HG03025 (cell line): ENCODE measurements at regions not wholly inside any gene's neighbourhood (a gene's known extent, or its start where the extent isn't known, plus 50 kb on each side); places are given as distances from the start of the nearest gene placed in this dataset.
"Not testable (repeated sequence)": the region's sequence is repeated elsewhere in the genome, so short reads cannot be mapped to it uniquely, and the experiment has no call there.

Experiments used
- ATAC-seq: cut with Tn5 transposase; IDR thresholded peaks from one replicate; pipeline ENCODE4 v1.9.1; 2021; ENCODE audit warnings: mild to moderate bottlenecking, moderate library complexity; ENCODE audit not compliant: unreplicated experiment, low FRiP score

GRCh38 chr14:48247977-48248376 is 572.6 kb upstream of the MDGA2 start:
- no peak for ATAC-seq

- ATAC-seq = no peak
Measured at GRCh38 chr14:48243900-48244299, 568.5 kb upstream of the MDGA2 start.

GRCh38 chr14:48229091-48229490 is 553.7 kb upstream of the MDGA2 start:
- no peak for ATAC-seq

GRCh38 chr14:48193893-48194292 is 518.5 kb upstream of the MDGA2 start:
- ATAC-seq = no peak

- ATAC-seq = not testable (repeated sequence)
Measured at GRCh38 chr14:48149624-48150023, 474.2 kb upstream of the MDGA2 start.

GRCh38 chr14:48140804-48141203 is 465.4 kb upstream of the MDGA2 start:
- no peak for ATAC-seq

GRCh38 chr14:48129472-48129871 is 454.1 kb upstream of the MDGA2 start:
- ATAC-seq = no peak

GRCh38 chr14:48127674-48128073 is 452.3 kb upstream of the MDGA2 start:
- ATAC-seq = no peak

GRCh38 chr14:48125654-48126053 is 450.2 kb upstream of the MDGA2 start:
- no peak for ATAC-seq

- no peak for ATAC-seq
Measured at GRCh38 chr14:48113713-48114112, 438.3 kb upstream of the MDGA2 start.

GRCh38 chr14:48111151-48111550 is 435.7 kb upstream of the MDGA2 start:
- no peak for ATAC-seq

GRCh38 chr14:48107646-48108045 is 432.2 kb upstream of the MDGA2 start:
- ATAC-seq = no peak

GRCh38 chr14:48096897-48097296 is 421.5 kb upstream of the MDGA2 start:
- no peak for ATAC-seq

- no peak for ATAC-seq
Measured at GRCh38 chr14:48086516-48086915, 411.1 kb upstream of the MDGA2 start.

- ATAC-seq = no peak
Measured at GRCh38 chr14:48075487-48075886, 400.1 kb upstream of the MDGA2 start.

- ATAC-seq = no peak
Measured at GRCh38 chr14:48052973-48053372, 377.6 kb upstream of the MDGA2 start.

- no peak for ATAC-seq
Measured at GRCh38 chr14:48035836-48036235, 360.4 kb upstream of the MDGA2 start.

- no peak for ATAC-seq
Measured at GRCh38 chr14:48027115-48027514, 351.7 kb upstream of the MDGA2 start.

- ATAC-seq = no peak
Measured at GRCh38 chr14:48023881-48024280, 348.5 kb upstream of the MDGA2 start.

GRCh38 chr14:48011484-48011883 is 336.1 kb upstream of the MDGA2 start:
- not testable (repeated sequence) for ATAC-seq

- no peak for ATAC-seq
Measured at GRCh38 chr14:48008646-48009045, 333.2 kb upstream of the MDGA2 start.

GRCh38 chr14:48005986-48006385 is 330.6 kb upstream of the MDGA2 start:
- no peak for ATAC-seq

GRCh38 chr14:47993883-47994282 is 318.5 kb upstream of the MDGA2 start:
- no peak for ATAC-seq
